Kidney (tissue), 13 donors: ENCODE measurements at regions not wholly inside any gene's neighbourhood (a gene's known extent, or its start where the extent isn't known, plus 50 kb on each side); places are given as distances from the start of the nearest gene placed in this dataset.

Experiments
- DNase-seq, 5 donors: peaks; one replicate each; pipeline ENCODE4 v3.0.0-alpha.2; 2013 to 2020
- FAIRE-seq: peaks from 2 replicates; lab custom pipeline; 2012; peaks lifted over from hg19 to GRCh38; lab: Jason Lieb, UNC
- H3K27ac ChIP-seq, 2 donors: one replicate each; pipeline ENCODE4 v1.7.0; 2013; ENCODE audit warnings: low read depth in 2 of 2, low read length in 2 of 2, inconsistent platforms in 1 of 2
- H3K27me3 ChIP-seq: one replicate; pipeline ENCODE4 v1.7.1; 2013; ENCODE audit warnings: low read length, inconsistent platforms; ENCODE audit not compliant: control insufficient read depth, insufficient read depth
- H3K36me3 ChIP-seq, 3 donors: one replicate each; pipeline versions ENCODE4 v1.7.0 to v1.7.1; 2013; ENCODE audit warnings: low read length in 3 of 3, control low read depth in 1 of 3, inconsistent platforms in 1 of 3; ENCODE audit not compliant: insufficient read depth in 3 of 3, control insufficient read depth in 2 of 3
- H3K4me1 ChIP-seq, 3 donors: one replicate each; pipeline versions ENCODE4 v1.7.0 to v1.7.1; 2013; ENCODE audit warnings: low read length in 3 of 3, inconsistent platforms in 1 of 3, low read depth in 1 of 3; ENCODE audit not compliant: control insufficient read depth in 2 of 3, insufficient read depth in 2 of 3
- H3K4me3 ChIP-seq, 3 donors: one replicate each; pipeline versions ENCODE4 v1.7.0 to v1.8.1; 2013; ENCODE audit warnings: low read length in 3 of 3, control low read depth in 1 of 3, inconsistent platforms in 1 of 3
- H3K9ac ChIP-seq, 3 donors: one replicate each; pipeline versions ENCODE4 v1.7.0 to v1.7.1; 2013; ENCODE audit warnings: low read length in 3 of 3, control low read depth in 1 of 3, inconsistent platforms in 1 of 3
- H3K9me3 ChIP-seq, 3 donors: one replicate each; pipeline versions ENCODE4 v1.7.0 to v1.7.1; 2013; ENCODE audit warnings: low read length in 3 of 3, control low read depth in 1 of 3, inconsistent platforms in 1 of 3; ENCODE audit not compliant: control insufficient read depth in 2 of 3, insufficient read depth in 1 of 3
- intact Hi-C: fragments of 100-400 bp; cut with DNase I; formaldehyde crosslinking; loops from one replicate; pipeline ENCODE4 v1.11.1; 2022
- TF ChIP-seq, protein P1 (sequence below): IDR thresholded peaks from 3 replicates; pipeline ENCODE4 v1.5.1; 2012; ENCODE audit warnings: mild to moderate bottlenecking, moderate library complexity, borderline replicate concordance; ENCODE audit not compliant: insufficient read depth; ENCODE audit errors: extremely low read depth
- donor health status: control.
- donor health status: control.
- donor health status: control.
- donor health status: control.
- donor health status: control.
- donor health status: DM: yes; HTN: yes; CAD: no.
- donor health status: Normal renal cell carcinoma (clear cell type).

DNA sequence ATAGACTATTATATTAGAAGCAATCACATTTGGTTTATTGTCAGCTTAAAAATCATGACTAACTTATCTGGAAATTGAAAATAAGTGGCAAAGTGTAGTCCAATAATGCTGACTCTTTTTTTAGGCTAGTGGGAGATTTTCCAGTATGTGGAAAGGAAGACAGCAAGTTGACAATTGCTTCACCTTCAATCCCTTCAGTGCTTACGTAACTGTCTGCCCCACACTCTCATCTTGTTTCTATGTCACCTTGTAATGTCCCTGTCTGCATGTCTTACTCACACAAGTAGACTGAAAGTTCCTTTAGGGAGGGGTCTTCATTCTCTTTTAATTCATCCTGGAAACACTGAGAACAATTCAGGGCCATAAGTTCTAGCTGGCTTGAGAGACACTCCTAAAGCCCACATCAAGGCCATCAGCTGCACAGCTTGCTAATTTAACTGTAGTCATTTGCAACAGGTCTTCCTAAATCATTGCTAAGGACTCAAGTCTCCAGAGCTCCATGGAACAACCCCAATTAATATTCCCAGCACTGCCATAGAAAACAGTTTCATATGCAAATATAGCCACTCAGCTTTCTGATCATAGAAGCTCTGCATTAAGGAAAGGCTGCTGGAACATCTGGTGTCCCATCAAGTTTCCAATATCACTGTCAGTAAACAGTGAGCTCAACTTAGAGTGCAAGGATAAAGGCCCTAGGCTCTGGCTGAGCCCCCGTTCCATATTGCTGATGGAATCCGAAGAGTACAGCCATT is 230.5 kb downstream of the ETAA1 start:
- H3K36me3 ChIP-seq: no peaks in the 10 kb centered on the region
- H3K9ac ChIP-seq: no peak overlapping the region
- no peak overlapping the region for H3K4me3 ChIP-seq
- H3K27me3 ChIP-seq: no peaks in the 10 kb centered on the region
- TF ChIP-seq, protein P1, sequence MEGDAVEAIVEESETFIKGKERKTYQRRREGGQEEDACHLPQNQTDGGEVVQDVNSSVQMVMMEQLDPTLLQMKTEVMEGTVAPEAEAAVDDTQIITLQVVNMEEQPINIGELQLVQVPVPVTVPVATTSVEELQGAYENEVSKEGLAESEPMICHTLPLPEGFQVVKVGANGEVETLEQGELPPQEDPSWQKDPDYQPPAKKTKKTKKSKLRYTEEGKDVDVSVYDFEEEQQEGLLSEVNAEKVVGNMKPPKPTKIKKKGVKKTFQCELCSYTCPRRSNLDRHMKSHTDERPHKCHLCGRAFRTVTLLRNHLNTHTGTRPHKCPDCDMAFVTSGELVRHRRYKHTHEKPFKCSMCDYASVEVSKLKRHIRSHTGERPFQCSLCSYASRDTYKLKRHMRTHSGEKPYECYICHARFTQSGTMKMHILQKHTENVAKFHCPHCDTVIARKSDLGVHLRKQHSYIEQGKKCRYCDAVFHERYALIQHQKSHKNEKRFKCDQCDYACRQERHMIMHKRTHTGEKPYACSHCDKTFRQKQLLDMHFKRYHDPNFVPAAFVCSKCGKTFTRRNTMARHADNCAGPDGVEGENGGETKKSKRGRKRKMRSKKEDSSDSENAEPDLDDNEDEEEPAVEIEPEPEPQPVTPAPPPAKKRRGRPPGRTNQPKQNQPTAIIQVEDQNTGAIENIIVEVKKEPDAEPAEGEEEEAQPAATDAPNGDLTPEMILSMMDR: no peak
- no peaks in the 10 kb centered on the region for H3K4me1 ChIP-seq
- FAIRE-seq: no peak
- intact Hi-C loops: no loop called here
- no peak overlapping the region for H3K27ac ChIP-seq
- no peak for DNase-seq
- no peaks in the 10 kb centered on the region for H3K9me3 ChIP-seq

DNA sequence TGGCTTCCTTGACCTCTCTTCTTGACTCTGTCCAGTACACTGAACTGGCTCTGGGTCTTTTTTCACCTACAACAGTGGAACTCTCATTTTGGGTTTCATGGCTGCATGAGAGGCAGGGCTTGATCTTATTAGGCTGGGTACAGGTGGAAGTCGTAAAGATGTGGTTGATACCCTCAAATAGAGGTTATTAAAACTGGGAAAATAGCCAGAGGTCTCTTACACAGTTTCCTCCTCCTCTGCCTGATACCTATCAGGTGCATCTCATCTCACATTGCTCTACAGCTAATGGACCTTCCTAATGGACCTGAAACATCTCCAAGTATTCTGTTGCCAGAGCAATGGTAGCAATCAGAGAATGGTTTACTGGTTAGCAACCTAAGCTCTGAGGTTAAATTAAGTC is 231.8 kb downstream of the ETAA1 start:
- no peak for FAIRE-seq
- intact Hi-C loops: no loop called here
- Histone ChIP-seq H3K9ac (no peak overlapping the region), H3K36me3 (no peaks in the 10 kb centered on the region), H3K4me3 (no peak overlapping the region), H3K27ac (no peak overlapping the region), H3K27me3 (no peaks in the 10 kb centered on the region), H3K9me3 (no peaks in the 10 kb centered on the region), H3K4me1 (no peaks in the 10 kb centered on the region)
- TF ChIP-seq, protein P1: no peak
- DNase-seq: no peak

DNA sequence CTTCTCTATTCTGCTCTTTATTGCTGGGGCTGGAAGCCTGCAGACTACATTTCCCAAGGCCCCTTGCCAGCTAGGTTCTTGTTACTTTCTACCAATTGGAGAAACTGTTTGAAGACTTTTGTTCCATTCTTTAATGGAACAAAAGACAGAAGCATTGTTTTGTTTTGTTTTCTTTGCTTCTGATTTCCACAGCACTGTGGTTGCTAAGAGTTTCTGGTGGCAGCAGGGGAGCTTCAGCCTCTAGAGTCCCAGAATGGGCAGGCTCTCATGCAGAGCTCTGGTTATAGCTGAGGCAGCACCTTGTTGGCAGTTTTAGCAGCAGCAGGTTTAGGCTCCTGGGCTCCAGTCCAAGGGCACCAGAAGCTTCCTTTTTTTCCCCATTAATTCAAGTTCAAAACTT is 234.3 kb downstream of the ETAA1 start:
- intact Hi-C loops: no loop called here
- FAIRE-seq (no peak), DNase-seq (no peak)
- H3K36me3 ChIP-seq: no peaks in the 10 kb centered on the region
- H3K4me3 ChIP-seq: no peak overlapping the region
- no peaks in the 10 kb centered on the region for H3K27me3 ChIP-seq
- no peak overlapping the region for H3K27ac ChIP-seq
- H3K9ac ChIP-seq: no peak overlapping the region
- H3K9me3 ChIP-seq: no peaks in the 10 kb centered on the region
- TF ChIP-seq, protein P1: no peak
- no peaks in the 10 kb centered on the region for H3K4me1 ChIP-seq
